ENCODE measurements at regions not wholly inside any gene's neighbourhood (a gene's known extent, or its start where the extent isn't known, plus 50 kb on each side); places are given as distances from the start of the nearest gene placed in this dataset.

- TF ChIP-seq, protein P1, sequence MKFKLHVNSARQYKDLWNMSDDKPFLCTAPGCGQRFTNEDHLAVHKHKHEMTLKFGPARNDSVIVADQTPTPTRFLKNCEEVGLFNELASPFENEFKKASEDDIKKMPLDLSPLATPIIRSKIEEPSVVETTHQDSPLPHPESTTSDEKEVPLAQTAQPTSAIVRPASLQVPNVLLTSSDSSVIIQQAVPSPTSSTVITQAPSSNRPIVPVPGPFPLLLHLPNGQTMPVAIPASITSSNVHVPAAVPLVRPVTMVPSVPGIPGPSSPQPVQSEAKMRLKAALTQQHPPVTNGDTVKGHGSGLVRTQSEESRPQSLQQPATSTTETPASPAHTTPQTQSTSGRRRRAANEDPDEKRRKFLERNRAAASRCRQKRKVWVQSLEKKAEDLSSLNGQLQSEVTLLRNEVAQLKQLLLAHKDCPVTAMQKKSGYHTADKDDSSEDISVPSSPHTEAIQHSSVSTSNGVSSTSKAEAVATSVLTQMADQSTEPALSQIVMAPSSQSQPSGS (IDR thresholded peaks at IDR 0.05; ENCODE audit: low read length): no peak
- TF ChIP-seq SP1 (IDR thresholded peaks at IDR 0.05; ENCODE audit: low read depth, low read length): no peak
Measured at GRCh38 chr13:44747179-44747578, 171.0 kb upstream of the TSC22D1 start (continued).
